Neural crest cell (in vitro differentiated cells): ENCODE measurements at regions not wholly inside any gene's neighbourhood (a gene's known extent, or its start where the extent isn't known, plus 50 kb on each side); places are given as distances from the start of the nearest gene placed in this dataset.

Source experiments
- DNase-seq: peaks from one replicate; pipeline ENCODE4 v3.0.0; 2021; ENCODE audit warnings: low read depth, mixed read lengths, low spot score
- H3K27ac Mint-ChIP-seq: one replicate; pipeline ENCODE4 v1.8.0; 2021; ENCODE audit warnings: mild to moderate bottlenecking, mixed read lengths; ENCODE audit not compliant: unreplicated experiment
- H3K27me3 Mint-ChIP-seq: 2 replicates; pipeline ENCODE4 v1.8.0; 2021; ENCODE audit warnings: low read depth, mild to moderate bottlenecking, mixed read lengths
- H3K36me3 Mint-ChIP-seq: 2 replicates; pipeline ENCODE4 v1.8.0; 2021; ENCODE audit warnings: low read depth, mild to moderate bottlenecking, mixed read lengths
- H3K4me1 Mint-ChIP-seq: 2 replicates; pipeline ENCODE4 v1.8.0; 2021; ENCODE audit warnings: mixed read lengths
- H3K4me3 Mint-ChIP-seq: one replicate; pipeline ENCODE4 v1.8.0; 2021; ENCODE audit warnings: mild to moderate bottlenecking, mixed read lengths
- H3K9me3 Mint-ChIP-seq: 2 replicates; pipeline ENCODE4 v1.8.0; 2021; ENCODE audit warnings: mixed read lengths
- CTCF ChIP-seq: fragments of 200-600 bp; sonication (generic); conservative IDR thresholded peaks from 2 replicates; pipeline ENCODE4 v1.5.0; 2021; ENCODE audit warnings: antibody characterized with exemption, mild to moderate bottlenecking

GRCh38 chrX:146186540-146186939 is 368.9 kb downstream of the SLITRK2 start:
- Mint-ChIP-seq H3K27ac (no peak overlapping the region), H3K36me3 (peaks cover 4% of the 10 kb centered on the region), H3K9me3 (peaks cover 6% of the 10 kb centered on the region), H3K27me3 (no peaks in the 10 kb centered on the region), H3K4me1 (no peaks in the 10 kb centered on the region), H3K4me3 (no peak overlapping the region)
- DNase-seq: no peak
- no peak for TF ChIP-seq CTCF

GRCh38 chrX:146189371-146189770 is 371.7 kb downstream of the SLITRK2 start:
- no peak for TF ChIP-seq CTCF
- Mint-ChIP-seq H3K27me3 (no peaks in the 10 kb centered on the region), H3K4me1 (no peaks in the 10 kb centered on the region), H3K9me3 (peaks cover 4% of the 10 kb centered on the region), H3K27ac (no peak overlapping the region), H3K4me3 (no peak overlapping the region), H3K36me3 (no peaks in the 10 kb centered on the region)
- DNase-seq: no peak

GRCh38 chrX:146208821-146209220 is 391.2 kb downstream of the SLITRK2 start:
- Mint-ChIP-seq H3K9me3 (peaks cover 8% of the 10 kb centered on the region), H3K27ac (no peak overlapping the region), H3K36me3 (peaks cover 3% of the 10 kb centered on the region), H3K4me1 (no peaks in the 10 kb centered on the region), H3K27me3 (no peaks in the 10 kb centered on the region), H3K4me3 (no peak overlapping the region)
- DNase-seq: no peak
- no peak for TF ChIP-seq CTCF

DNA sequence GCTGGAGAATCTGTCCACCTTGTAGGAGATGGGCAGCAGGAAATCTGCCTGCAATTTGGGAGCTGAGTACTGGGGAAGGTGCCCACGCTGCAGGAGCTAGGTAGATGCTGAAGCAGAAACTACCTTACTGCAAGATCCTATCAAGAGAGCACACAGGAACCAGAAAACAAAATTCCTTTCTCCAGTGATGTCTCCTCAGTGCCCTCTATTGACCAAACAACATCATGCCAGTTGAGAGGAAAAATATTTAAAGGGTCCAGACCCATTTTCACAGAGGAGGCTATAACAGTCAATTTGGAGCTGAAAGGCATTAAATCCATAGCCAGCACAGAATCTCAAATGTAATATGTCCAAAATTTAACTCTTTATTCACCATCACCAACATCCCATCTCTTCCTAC is 406.8 kb downstream of the SLITRK2 start:
- peak; percentile 55 for TF ChIP-seq CTCF
- Mint-ChIP-seq H3K4me3 (no peak overlapping the region), H3K9me3 (peaks cover 8% of the 10 kb centered on the region), H3K4me1 (no peaks in the 10 kb centered on the region), H3K27ac (no peak overlapping the region), H3K36me3 (no peaks in the 10 kb centered on the region), H3K27me3 (no peaks in the 10 kb centered on the region)
- no peak for DNase-seq

GRCh38 chrX:146238173-146238572 is 420.5 kb downstream of the SLITRK2 start:
- no peak overlapping the region for H3K27ac Mint-ChIP-seq
- TF ChIP-seq CTCF: no peak
- H3K27me3 Mint-ChIP-seq: no peaks in the 10 kb centered on the region
- DNase-seq: no peak
- H3K4me3 Mint-ChIP-seq: no peak overlapping the region
- H3K9me3 Mint-ChIP-seq: peaks cover 10% of the 10 kb centered on the region
- no peaks in the 10 kb centered on the region for H3K36me3 Mint-ChIP-seq
- no peaks in the 10 kb centered on the region for H3K4me1 Mint-ChIP-seq

GRCh38 chrX:146241902-146242301 is 424.3 kb downstream of the SLITRK2 start:
- TF ChIP-seq CTCF: no peak
- H3K27me3 Mint-ChIP-seq: no peaks in the 10 kb centered on the region
- H3K27ac Mint-ChIP-seq: no peak overlapping the region
- H3K4me1 Mint-ChIP-seq: no peaks in the 10 kb centered on the region
- no peak for DNase-seq
- no peaks in the 10 kb centered on the region for H3K36me3 Mint-ChIP-seq
- peaks cover 5% of the 10 kb centered on the region for H3K9me3 Mint-ChIP-seq
- no peak overlapping the region for H3K4me3 Mint-ChIP-seq
